Ishikawa (cell line): ENCODE measurements at regions not wholly inside any gene's neighbourhood (a gene's known extent, or its start where the extent isn't known, plus 50 kb on each side); places are given as distances from the start of the nearest gene placed in this dataset.

Source experiments
- CEBPB ChIP-seq: IDR thresholded peaks from 2 replicates; pipeline ENCODE4 v1.6.1; 2012
- CREB1 ChIP-seq: IDR thresholded peaks from 2 replicates; pipeline ENCODE4 v1.6.1; 2012; ENCODE audit warnings: low read depth
- EGR1 ChIP-seq: IDR thresholded peaks from 2 replicates; pipeline ENCODE4 v1.6.1; 2012
- EP300 ChIP-seq: IDR thresholded peaks from 2 replicates; pipeline ENCODE4 v1.6.1; 2012; ENCODE audit warnings: borderline replicate concordance
- FOXM1 ChIP-seq: IDR thresholded peaks from 2 replicates; pipeline ENCODE4 v1.6.1; 2012; ENCODE audit warnings: low read depth, borderline replicate concordance
- NFIC ChIP-seq: IDR thresholded peaks from 2 replicates; pipeline ENCODE4 v1.6.1; 2012
- RAD21 ChIP-seq: IDR thresholded peaks from 2 replicates; pipeline ENCODE4 v1.6.1; 2012; ENCODE audit warnings: low read depth
- TAF1 ChIP-seq: IDR thresholded peaks from 2 replicates; pipeline ENCODE4 v1.6.1; 2012; ENCODE audit warnings: low read depth, mild to moderate bottlenecking
- TCF12 ChIP-seq: IDR thresholded peaks from 2 replicates; pipeline ENCODE4 v1.6.1; 2012; ENCODE audit warnings: low read depth
- TEAD4 ChIP-seq: IDR thresholded peaks from 2 replicates; pipeline ENCODE4 v1.6.1; 2012
- YY1 ChIP-seq: IDR thresholded peaks from 2 replicates; pipeline ENCODE4 v1.6.1; 2012; ENCODE audit warnings: low read depth
- ZBTB7A ChIP-seq: IDR thresholded peaks from 2 replicates; pipeline ENCODE4 v1.6.1; 2012; ENCODE audit warnings: low read depth
- TF ChIP-seq, protein P1 (sequence below): IDR thresholded peaks from 2 replicates; pipeline ENCODE4 v1.6.1; 2012
- TF ChIP-seq, protein P2 (sequence below): IDR thresholded peaks from 2 replicates; pipeline ENCODE4 v1.6.1; 2012
- TF ChIP-seq, protein P3 (sequence below): IDR thresholded peaks from 2 replicates; pipeline ENCODE4 v1.6.1; 2012; ENCODE audit warnings: low read depth, mild to moderate bottlenecking

DNA sequence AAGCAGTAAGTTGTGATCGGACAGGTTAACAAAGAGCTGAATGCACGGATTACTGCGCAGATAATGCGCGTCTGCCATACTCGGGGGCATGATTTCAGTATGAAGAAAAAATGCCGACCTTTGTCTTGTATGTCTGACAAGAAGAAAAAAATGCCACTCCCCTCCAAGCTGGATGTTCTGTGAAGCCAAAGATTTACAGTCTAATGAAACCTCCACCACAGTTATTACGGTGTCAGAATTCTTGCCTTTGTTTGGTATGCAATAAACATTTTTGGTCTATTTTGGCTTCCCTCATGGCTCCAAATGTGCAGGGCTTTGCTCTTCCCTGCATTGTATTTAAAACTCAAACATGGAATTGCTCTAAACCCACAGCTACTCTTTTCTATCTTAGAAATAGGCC lies 72.2 kb upstream of the THUMPD2 start:
- TF ChIP-seq, protein P1, sequence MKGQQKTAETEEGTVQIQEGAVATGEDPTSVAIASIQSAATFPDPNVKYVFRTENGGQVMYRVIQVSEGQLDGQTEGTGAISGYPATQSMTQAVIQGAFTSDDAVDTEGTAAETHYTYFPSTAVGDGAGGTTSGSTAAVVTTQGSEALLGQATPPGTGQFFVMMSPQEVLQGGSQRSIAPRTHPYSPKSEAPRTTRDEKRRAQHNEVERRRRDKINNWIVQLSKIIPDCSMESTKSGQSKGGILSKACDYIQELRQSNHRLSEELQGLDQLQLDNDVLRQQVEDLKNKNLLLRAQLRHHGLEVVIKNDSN = no peak
- TF ChIP-seq YY1 (no peak), ZBTB7A (no peak), TCF12 (no peak), RAD21 (no peak), NFIC (no peak), EP300 (no peak), TAF1 (no peak), TEAD4 (no peak)
- TF ChIP-seq, protein P2, sequence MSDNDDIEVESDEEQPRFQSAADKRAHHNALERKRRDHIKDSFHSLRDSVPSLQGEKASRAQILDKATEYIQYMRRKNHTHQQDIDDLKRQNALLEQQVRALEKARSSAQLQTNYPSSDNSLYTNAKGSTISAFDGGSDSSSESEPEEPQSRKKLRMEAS = no peak
- TF ChIP-seq, protein P3, sequence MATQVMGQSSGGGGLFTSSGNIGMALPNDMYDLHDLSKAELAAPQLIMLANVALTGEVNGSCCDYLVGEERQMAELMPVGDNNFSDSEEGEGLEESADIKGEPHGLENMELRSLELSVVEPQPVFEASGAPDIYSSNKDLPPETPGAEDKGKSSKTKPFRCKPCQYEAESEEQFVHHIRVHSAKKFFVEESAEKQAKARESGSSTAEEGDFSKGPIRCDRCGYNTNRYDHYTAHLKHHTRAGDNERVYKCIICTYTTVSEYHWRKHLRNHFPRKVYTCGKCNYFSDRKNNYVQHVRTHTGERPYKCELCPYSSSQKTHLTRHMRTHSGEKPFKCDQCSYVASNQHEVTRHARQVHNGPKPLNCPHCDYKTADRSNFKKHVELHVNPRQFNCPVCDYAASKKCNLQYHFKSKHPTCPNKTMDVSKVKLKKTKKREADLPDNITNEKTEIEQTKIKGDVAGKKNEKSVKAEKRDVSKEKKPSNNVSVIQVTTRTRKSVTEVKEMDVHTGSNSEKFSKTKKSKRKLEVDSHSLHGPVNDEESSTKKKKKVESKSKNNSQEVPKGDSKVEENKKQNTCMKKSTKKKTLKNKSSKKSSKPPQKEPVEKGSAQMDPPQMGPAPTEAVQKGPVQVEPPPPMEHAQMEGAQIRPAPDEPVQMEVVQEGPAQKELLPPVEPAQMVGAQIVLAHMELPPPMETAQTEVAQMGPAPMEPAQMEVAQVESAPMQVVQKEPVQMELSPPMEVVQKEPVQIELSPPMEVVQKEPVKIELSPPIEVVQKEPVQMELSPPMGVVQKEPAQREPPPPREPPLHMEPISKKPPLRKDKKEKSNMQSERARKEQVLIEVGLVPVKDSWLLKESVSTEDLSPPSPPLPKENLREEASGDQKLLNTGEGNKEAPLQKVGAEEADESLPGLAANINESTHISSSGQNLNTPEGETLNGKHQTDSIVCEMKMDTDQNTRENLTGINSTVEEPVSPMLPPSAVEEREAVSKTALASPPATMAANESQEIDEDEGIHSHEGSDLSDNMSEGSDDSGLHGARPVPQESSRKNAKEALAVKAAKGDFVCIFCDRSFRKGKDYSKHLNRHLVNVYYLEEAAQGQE = no peak

DNA sequence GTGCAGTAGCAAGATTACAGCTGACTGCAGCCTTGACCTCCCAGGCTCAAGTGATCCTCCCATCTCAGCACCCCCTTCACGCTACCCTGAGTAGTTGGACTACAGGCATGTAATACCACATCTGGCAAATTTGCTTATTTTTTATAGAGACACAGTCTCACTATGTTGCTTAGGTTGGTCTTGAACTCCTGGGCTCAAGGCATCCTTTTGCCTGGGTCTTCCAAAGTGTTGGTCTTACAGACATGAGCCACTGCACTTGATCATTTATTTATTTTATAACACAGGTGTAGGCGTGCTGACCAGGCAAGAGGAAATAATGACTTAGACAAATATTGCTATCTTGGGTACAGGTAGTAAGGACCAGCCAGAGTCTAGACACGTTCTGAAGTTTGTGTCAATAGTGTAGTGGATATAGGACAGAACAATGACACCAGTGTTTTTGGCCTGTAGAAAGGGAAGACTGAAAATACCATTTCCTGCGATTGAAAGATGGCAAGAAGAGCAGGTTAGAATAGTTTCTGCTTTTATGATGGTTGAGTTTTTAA lies 71.0 kb upstream of the THUMPD2 start:
- no peak for TF ChIP-seq TCF12
- TF ChIP-seq EP300 = no peak
- no peak for TF ChIP-seq NFIC
- TF ChIP-seq ZBTB7A = no peak
- TF ChIP-seq RAD21 = no peak
- TF ChIP-seq FOXM1 = no peak
- no peak for TF ChIP-seq TAF1
- no peak for TF ChIP-seq TEAD4
- TF ChIP-seq CREB1 = no peak
- TF ChIP-seq YY1 = no peak
- TF ChIP-seq, protein P2 = no peak
- TF ChIP-seq CEBPB = no peak
- TF ChIP-seq EGR1 = no peak
- TF ChIP-seq, protein P1 = no peak
- TF ChIP-seq, protein P3 = no peak

DNA sequence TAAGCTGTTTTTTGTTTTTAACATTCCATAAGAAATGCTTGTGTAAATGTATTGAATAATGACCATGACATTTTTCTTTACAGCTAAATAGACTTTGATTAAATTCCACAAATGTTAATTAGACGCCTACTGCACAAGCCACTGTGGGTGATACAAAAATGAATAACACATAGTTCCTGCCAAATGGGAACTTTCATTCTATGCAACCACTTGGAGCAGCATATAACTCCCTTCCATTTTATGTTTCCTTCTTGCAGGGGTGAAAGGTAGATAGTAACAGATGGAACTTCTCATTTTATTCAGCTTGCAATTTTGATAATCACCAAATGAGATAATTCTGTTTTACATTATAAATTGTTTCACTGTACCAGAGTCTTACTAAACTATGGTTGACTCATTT lies 70.0 kb upstream of the THUMPD2 start:
- no peak for TF ChIP-seq FOXM1
- TF ChIP-seq NFIC = no peak
- TF ChIP-seq TEAD4 = no peak
- no peak for TF ChIP-seq EP300
- TF ChIP-seq YY1 = no peak
- no peak for TF ChIP-seq ZBTB7A
- TF ChIP-seq, protein P2 = no peak

DNA sequence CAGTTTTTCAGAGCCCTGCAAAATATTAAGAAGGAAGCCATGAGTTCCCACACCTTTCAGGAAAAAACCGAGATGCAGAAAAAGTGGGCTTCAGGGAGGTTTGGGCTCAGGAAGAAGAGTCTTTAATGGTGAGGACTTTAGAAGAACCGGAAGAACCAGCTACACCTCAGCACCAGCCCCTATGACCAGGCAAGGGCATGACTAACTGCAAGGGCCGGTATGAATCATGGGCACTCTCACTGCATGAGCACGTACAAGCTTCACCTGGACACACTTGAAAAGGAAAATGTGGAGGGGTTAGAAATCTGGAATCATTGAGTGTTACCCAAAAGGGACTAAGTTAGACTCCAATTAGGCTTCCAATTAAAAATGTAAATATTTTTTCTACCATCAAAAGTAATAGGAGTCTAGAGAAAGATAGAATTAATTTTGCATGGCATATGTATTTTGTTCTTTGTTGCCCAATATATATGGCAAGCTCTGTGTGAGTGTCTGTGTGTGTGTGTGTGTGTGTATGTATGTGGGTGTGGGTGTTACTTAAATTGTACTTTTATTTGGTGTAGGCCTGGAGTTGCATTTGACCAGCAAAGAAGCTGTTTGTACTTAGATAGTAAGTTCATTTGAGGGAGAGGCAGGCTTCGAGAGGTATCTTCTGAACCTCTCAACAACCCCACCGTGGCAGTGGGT lies 66.5 kb upstream of the THUMPD2 start:
- TF ChIP-seq EP300 (no peak), RAD21 (no peak), FOXM1 (no peak), ZBTB7A (no peak), CEBPB (no peak), EGR1 (no peak), TCF12 (no peak), TEAD4 (no peak), TAF1 (no peak), NFIC (no peak), CREB1 (no peak), YY1 (no peak)
- TF ChIP-seq, protein P2 = no peak
- TF ChIP-seq, protein P3 = no peak
- TF ChIP-seq, protein P1 = no peak
